ENCODE measurements at regions not wholly inside any gene's neighbourhood (a gene's known extent, or its start where the extent isn't known, plus 50 kb on each side); places are given as distances from the start of the nearest gene placed in this dataset.

GRCh38 chr7:113698556-113699220, 220.1 kb downstream of the PPP1R3A start:
- Histone ChIP-seq H3K9me3 (replicated peaks; ENCODE audit: low read length) (no peaks in the 10 kb centered on the region), H3K4me2 (ENCODE audit: low read length) (no peak overlapping the region), H3K27me3 (ENCODE audit: control insufficient read depth, insufficient read depth, low read length) (no peaks in the 10 kb centered on the region), H3K36me3 (ENCODE audit: insufficient read depth, low read length) (no peaks in the 10 kb centered on the region), H3K4me3 (ENCODE audit: low read length) (no peak overlapping the region), H3K9ac (ENCODE audit: low read depth, low read length) (no peak overlapping the region), H3K4me1 (ENCODE audit: control insufficient read depth, insufficient read depth, low read length) (no peaks in the 10 kb centered on the region)

- Histone ChIP-seq H3K4me3 (ENCODE audit: low read length) (no peak overlapping the region), H3K9ac (ENCODE audit: low read depth, low read length) (no peak overlapping the region), H3K27me3 (ENCODE audit: control insufficient read depth, insufficient read depth, low read length) (no peaks in the 10 kb centered on the region), H3K4me2 (ENCODE audit: low read length) (no peak overlapping the region), H3K36me3 (ENCODE audit: insufficient read depth, low read length) (no peaks in the 10 kb centered on the region), H3K9me3 (replicated peaks; ENCODE audit: low read length) (no peaks in the 10 kb centered on the region), H3K4me1 (ENCODE audit: control insufficient read depth, insufficient read depth, low read length) (no peaks in the 10 kb centered on the region)
These were observed 224.7 kb downstream of the PPP1R3A start for GRCh38 chr7:113694149-113694548.

- Histone ChIP-seq H3K4me1 (ENCODE audit: control insufficient read depth, insufficient read depth, low read length) (no peaks in the 10 kb centered on the region), H3K9ac (ENCODE audit: low read depth, low read length) (no peak overlapping the region), H3K9me3 (replicated peaks; ENCODE audit: low read length) (no peaks in the 10 kb centered on the region), H3K36me3 (ENCODE audit: insufficient read depth, low read length) (no peaks in the 10 kb centered on the region), H3K4me2 (ENCODE audit: low read length) (no peak overlapping the region), H3K4me3 (ENCODE audit: low read length) (no peak overlapping the region), H3K27me3 (ENCODE audit: control insufficient read depth, insufficient read depth, low read length) (no peaks in the 10 kb centered on the region)
These were observed 234.6 kb downstream of the PPP1R3A start for GRCh38 chr7:113684165-113684564.

GRCh38 chr7:113677811-113678210, 241.0 kb downstream of the PPP1R3A start:
- no peak overlapping the region for H3K4me2 ChIP-seq (ENCODE audit: low read length)
- no peaks in the 10 kb centered on the region for H3K9me3 ChIP-seq (replicated peaks; ENCODE audit: low read length)
- H3K36me3 ChIP-seq (ENCODE audit: insufficient read depth, low read length), result no peaks in the 10 kb centered on the region
- no peak overlapping the region for H3K4me3 ChIP-seq (ENCODE audit: low read length)
- no peak overlapping the region for H3K9ac ChIP-seq (ENCODE audit: low read depth, low read length)
- no peaks in the 10 kb centered on the region for H3K27me3 ChIP-seq (ENCODE audit: control insufficient read depth, insufficient read depth, low read length)
- no peaks in the 10 kb centered on the region for H3K4me1 ChIP-seq (ENCODE audit: control insufficient read depth, insufficient read depth, low read length)

- H3K4me1 ChIP-seq (ENCODE audit: control insufficient read depth, insufficient read depth, low read length), result no peaks in the 10 kb centered on the region
- no peaks in the 10 kb centered on the region for H3K27me3 ChIP-seq (ENCODE audit: control insufficient read depth, insufficient read depth, low read length)
- H3K4me2 ChIP-seq (ENCODE audit: low read length), result no peak overlapping the region
- no peak overlapping the region for H3K4me3 ChIP-seq (ENCODE audit: low read length)
- no peaks in the 10 kb centered on the region for H3K9me3 ChIP-seq (replicated peaks; ENCODE audit: low read length)
- no peak overlapping the region for H3K9ac ChIP-seq (ENCODE audit: low read depth, low read length)
- H3K36me3 ChIP-seq (ENCODE audit: insufficient read depth, low read length), result no peaks in the 10 kb centered on the region
These were observed 253.9 kb downstream of the PPP1R3A start for GRCh38 chr7:113664867-113665266.

- Histone ChIP-seq H3K9me3 (replicated peaks; ENCODE audit: low read length) (no peaks in the 10 kb centered on the region), H3K27me3 (ENCODE audit: control insufficient read depth, insufficient read depth, low read length) (no peaks in the 10 kb centered on the region), H3K9ac (ENCODE audit: low read depth, low read length) (no peak overlapping the region), H3K4me2 (ENCODE audit: low read length) (no peak overlapping the region), H3K4me1 (ENCODE audit: control insufficient read depth, insufficient read depth, low read length) (no peaks in the 10 kb centered on the region), H3K36me3 (ENCODE audit: insufficient read depth, low read length) (no peaks in the 10 kb centered on the region), H3K4me3 (ENCODE audit: low read length) (no peak overlapping the region)
These were observed 259.4 kb downstream of the PPP1R3A start for GRCh38 chr7:113659416-113659815.

GRCh38 chr7:113657603-113658002, 261.2 kb downstream of the PPP1R3A start:
- H3K27me3 ChIP-seq (ENCODE audit: control insufficient read depth, insufficient read depth, low read length), result no peaks in the 10 kb centered on the region
- H3K36me3 ChIP-seq (ENCODE audit: insufficient read depth, low read length), result no peaks in the 10 kb centered on the region
- no peak overlapping the region for H3K9ac ChIP-seq (ENCODE audit: low read depth, low read length)
- H3K4me1 ChIP-seq (ENCODE audit: control insufficient read depth, insufficient read depth, low read length), result peaks cover 2% of the 10 kb centered on the region
- H3K4me2 ChIP-seq (ENCODE audit: low read length), result peak overlapping the region; percentile 13
- H3K9me3 ChIP-seq (replicated peaks; ENCODE audit: low read length), result no peaks in the 10 kb centered on the region
- no peak overlapping the region for H3K4me3 ChIP-seq (ENCODE audit: low read length)

- Histone ChIP-seq H3K4me1 (ENCODE audit: control insufficient read depth, insufficient read depth, low read length) (peaks cover 6% of the 10 kb centered on the region), H3K36me3 (ENCODE audit: insufficient read depth, low read length) (no peaks in the 10 kb centered on the region), H3K9me3 (replicated peaks; ENCODE audit: low read length) (no peaks in the 10 kb centered on the region), H3K4me2 (ENCODE audit: low read length) (no peak overlapping the region), H3K4me3 (ENCODE audit: low read length) (no peak overlapping the region), H3K27me3 (ENCODE audit: control insufficient read depth, insufficient read depth, low read length) (no peaks in the 10 kb centered on the region), H3K9ac (ENCODE audit: low read depth, low read length) (no peak overlapping the region)
These were observed 266.3 kb downstream of the PPP1R3A start for GRCh38 chr7:113652501-113652900.

GRCh38 chr7:113649556-113649955, 269.3 kb downstream of the PPP1R3A start:
- Histone ChIP-seq H3K27me3 (ENCODE audit: control insufficient read depth, insufficient read depth, low read length) (no peaks in the 10 kb centered on the region), H3K9me3 (replicated peaks; ENCODE audit: low read length) (no peaks in the 10 kb centered on the region), H3K9ac (ENCODE audit: low read depth, low read length) (no peak overlapping the region), H3K4me3 (ENCODE audit: low read length) (no peak overlapping the region), H3K36me3 (ENCODE audit: insufficient read depth, low read length) (no peaks in the 10 kb centered on the region), H3K4me1 (ENCODE audit: control insufficient read depth, insufficient read depth, low read length) (peaks cover 6% of the 10 kb centered on the region), H3K4me2 (ENCODE audit: low read length) (no peak overlapping the region)

- no peaks in the 10 kb centered on the region for H3K27me3 ChIP-seq (ENCODE audit: control insufficient read depth, insufficient read depth, low read length)
- no peaks in the 10 kb centered on the region for H3K9me3 ChIP-seq (replicated peaks; ENCODE audit: low read length)
- H3K36me3 ChIP-seq (ENCODE audit: insufficient read depth, low read length), result no peaks in the 10 kb centered on the region
- peaks cover 48% of the 10 kb centered on the region for H3K4me1 ChIP-seq (ENCODE audit: control insufficient read depth, insufficient read depth, low read length)
- peak overlapping the region; percentile 39 for H3K4me2 ChIP-seq (ENCODE audit: low read length)
- no peak overlapping the region for H3K9ac ChIP-seq (ENCODE audit: low read depth, low read length)
- H3K4me3 ChIP-seq (ENCODE audit: low read length), result no peak overlapping the region
These were observed 279.6 kb downstream of the PPP1R3A start for GRCh38 chr7:113639221-113639620.

GRCh38 chr7:113636727-113637421, 281.9 kb downstream of the PPP1R3A start:
- Histone ChIP-seq H3K27me3 (ENCODE audit: control insufficient read depth, insufficient read depth, low read length) (no peaks in the 10 kb centered on the region), H3K4me1 (ENCODE audit: control insufficient read depth, insufficient read depth, low read length) (peaks cover 48% of the 10 kb centered on the region), H3K4me3 (ENCODE audit: low read length) (no peak overlapping the region), H3K9ac (ENCODE audit: low read depth, low read length) (no peak overlapping the region), H3K9me3 (replicated peaks; ENCODE audit: low read length) (no peaks in the 10 kb centered on the region), H3K4me2 (ENCODE audit: low read length) (peak overlapping the region; percentile 18), H3K36me3 (ENCODE audit: insufficient read depth, low read length) (no peaks in the 10 kb centered on the region)

- Histone ChIP-seq H3K9me3 (replicated peaks; ENCODE audit: low read length) (no peaks in the 10 kb centered on the region), H3K4me2 (ENCODE audit: low read length) (no peak overlapping the region), H3K27me3 (ENCODE audit: control insufficient read depth, insufficient read depth, low read length) (no peaks in the 10 kb centered on the region), H3K36me3 (ENCODE audit: insufficient read depth, low read length) (no peaks in the 10 kb centered on the region), H3K9ac (ENCODE audit: low read depth, low read length) (no peak overlapping the region), H3K4me1 (ENCODE audit: control insufficient read depth, insufficient read depth, low read length) (peaks cover 48% of the 10 kb centered on the region), H3K4me3 (ENCODE audit: low read length) (no peak overlapping the region)
These were observed 283.3 kb downstream of the PPP1R3A start for GRCh38 chr7:113635492-113635891.

Measured in skeletal muscle satellite cell (primary cell).